ENCODE measurements at regions not wholly inside any gene's neighbourhood (a gene's known extent, or its start where the extent isn't known, plus 50 kb on each side); places are given as distances from the start of the nearest gene placed in this dataset.

DNA sequence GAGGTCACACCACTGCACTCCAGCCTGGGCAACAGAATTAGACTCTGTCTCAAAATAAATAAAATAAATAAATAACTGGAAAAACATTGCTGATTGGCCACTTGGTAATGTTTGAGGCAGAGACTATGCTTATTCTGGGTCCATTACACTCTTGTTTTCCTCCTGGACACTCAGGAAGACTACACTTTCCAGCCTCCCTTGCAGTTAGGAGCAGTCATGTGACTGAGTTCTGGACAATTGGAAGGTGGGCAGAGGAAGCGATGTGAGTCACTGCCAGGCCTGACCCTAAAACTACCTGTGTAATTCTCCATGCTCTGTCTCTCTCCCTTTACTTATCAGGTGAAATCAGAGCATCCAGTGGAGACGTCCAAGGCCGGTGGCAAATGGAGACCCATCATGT, 74.4 kb downstream of the VCPKMT start:
- ATAC-seq: no peak
- intact Hi-C loops (cut with DNase I): no loop called here

DNA sequence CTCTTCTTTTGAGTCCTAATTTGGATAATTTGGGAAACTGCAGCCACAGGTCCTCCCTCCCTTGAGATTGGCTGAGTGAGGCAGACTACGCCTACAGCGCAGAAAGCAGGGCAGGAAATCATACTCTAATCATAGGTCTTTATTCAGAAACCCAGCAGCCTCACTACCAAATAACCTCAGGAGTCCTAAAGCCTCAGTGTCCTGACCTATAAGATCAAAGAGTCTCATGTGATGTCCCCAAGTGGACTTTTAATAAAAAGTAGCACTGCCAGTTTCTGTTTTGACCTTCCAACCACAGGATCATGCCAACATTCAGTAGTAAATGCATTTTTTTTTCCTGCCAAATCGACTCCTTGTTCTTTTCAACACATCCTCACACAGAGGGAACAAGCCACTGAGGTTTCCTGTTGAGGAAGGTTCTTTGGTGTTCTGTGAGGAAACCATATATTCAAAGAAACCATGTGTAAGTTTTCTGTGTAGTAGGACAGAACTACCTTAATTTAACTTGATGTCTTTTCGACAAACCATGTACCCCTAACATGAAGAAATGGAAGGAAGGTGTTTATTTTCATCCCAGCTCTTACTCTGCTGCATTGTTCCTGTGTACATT, 72.2 kb downstream of the VCPKMT start:
- no peak for DNase-seq
- no peak overlapping the region for H3K4me3 ChIP-seq
- TF ChIP-seq, protein P1, sequence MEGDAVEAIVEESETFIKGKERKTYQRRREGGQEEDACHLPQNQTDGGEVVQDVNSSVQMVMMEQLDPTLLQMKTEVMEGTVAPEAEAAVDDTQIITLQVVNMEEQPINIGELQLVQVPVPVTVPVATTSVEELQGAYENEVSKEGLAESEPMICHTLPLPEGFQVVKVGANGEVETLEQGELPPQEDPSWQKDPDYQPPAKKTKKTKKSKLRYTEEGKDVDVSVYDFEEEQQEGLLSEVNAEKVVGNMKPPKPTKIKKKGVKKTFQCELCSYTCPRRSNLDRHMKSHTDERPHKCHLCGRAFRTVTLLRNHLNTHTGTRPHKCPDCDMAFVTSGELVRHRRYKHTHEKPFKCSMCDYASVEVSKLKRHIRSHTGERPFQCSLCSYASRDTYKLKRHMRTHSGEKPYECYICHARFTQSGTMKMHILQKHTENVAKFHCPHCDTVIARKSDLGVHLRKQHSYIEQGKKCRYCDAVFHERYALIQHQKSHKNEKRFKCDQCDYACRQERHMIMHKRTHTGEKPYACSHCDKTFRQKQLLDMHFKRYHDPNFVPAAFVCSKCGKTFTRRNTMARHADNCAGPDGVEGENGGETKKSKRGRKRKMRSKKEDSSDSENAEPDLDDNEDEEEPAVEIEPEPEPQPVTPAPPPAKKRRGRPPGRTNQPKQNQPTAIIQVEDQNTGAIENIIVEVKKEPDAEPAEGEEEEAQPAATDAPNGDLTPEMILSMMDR (IDR thresholded peaks at IDR 0.05): no peak
- intact Hi-C loops (cut with DNase I): no loop called here
- no peaks in the 10 kb centered on the region for H3K27me3 ChIP-seq (ENCODE audit: low read depth)
- H3K36me3 ChIP-seq: no peaks in the 10 kb centered on the region
- peaks cover 53% of the 10 kb centered on the region for H3K4me1 ChIP-seq
- no peaks in the 10 kb centered on the region for H3K9me3 ChIP-seq
- H3K27ac ChIP-seq: peak overlapping the region; percentile 83
- peak in 1 of 2 donors; percentile 18 for ATAC-seq

More for the DNA sequence above, 74.4 kb downstream of the VCPKMT start:
- DNase-seq: no peak
- Histone ChIP-seq H3K36me3 (no peaks in the 10 kb centered on the region), H3K27ac (no peak overlapping the region), H3K4me1 (peaks cover 55% of the 10 kb centered on the region), H3K9me3 (no peaks in the 10 kb centered on the region), H3K4me3 (no peak overlapping the region), H3K27me3 (ENCODE audit: low read depth) (no peaks in the 10 kb centered on the region)
- TF ChIP-seq, protein P1 (IDR thresholded peaks at IDR 0.05): no peak

DNA sequence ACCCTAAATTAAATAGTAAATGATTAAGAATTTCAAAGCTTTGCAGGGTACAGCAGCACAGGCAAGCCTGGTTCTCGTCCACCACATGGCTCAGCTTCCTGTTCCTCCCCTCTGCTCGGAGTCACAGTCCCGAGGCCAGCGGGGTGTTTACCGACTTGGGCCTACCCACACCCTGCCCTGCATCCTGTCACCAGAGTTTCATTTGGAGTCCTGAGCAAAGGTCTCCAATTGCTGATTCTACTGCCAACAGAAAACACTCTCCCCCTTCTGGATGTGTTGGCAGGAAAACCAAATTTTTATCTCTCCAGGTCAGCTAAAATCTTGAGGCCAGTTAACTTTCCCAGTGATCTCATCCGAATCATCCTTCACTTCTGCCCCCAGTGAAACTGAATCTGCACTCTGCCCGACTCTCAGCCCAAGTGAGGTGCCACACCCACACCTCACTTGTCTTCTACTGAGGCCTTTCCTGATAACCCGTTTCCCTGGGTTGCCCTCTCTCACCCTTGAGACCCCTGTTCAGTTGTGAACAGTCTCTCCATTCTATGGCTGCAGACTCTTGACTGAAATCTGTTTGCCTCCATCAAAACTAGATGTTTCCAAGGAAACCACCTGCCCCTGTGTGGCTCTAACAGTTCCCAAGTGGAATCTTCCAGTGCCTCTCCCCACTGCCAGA, 71.2 kb downstream of the VCPKMT start:
- DNase-seq (peak; percentile 85), ATAC-seq (peak; percentile 89 to 90)
- no peak overlapping the region for H3K4me3 ChIP-seq
- peaks cover 43% of the 10 kb centered on the region for H3K4me1 ChIP-seq
- H3K27ac ChIP-seq: peak overlapping the region; percentile 83
- H3K9me3 ChIP-seq: no peaks in the 10 kb centered on the region
- intact Hi-C loops (cut with DNase I): no loop called here
- H3K27me3 ChIP-seq (ENCODE audit: low read depth): no peaks in the 10 kb centered on the region
- TF ChIP-seq, protein P1 (IDR thresholded peaks at IDR 0.05): no peak
- no peaks in the 10 kb centered on the region for H3K36me3 ChIP-seq

DNA sequence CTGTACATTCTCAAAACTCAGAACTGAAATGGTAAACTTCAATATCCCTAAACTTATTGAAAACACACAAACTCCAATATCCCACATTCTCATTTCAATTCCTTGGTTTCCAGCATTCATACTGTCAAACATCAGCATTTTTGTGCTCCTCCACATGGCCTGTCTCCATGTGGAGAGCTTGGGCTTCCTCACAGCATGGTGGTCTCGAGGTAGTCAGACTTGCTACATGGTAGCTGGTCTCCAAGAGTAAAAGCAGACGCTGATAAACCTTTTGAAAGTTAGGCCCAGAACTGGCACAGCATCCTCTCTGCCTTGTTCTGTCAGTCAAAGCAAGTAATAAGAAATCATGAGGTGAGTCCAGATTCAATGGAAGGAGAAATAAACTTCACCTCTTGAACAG, 70.5 kb downstream of the VCPKMT start:
- DNase-seq: no peak
- Histone ChIP-seq H3K4me1 (peaks cover 36% of the 10 kb centered on the region), H3K27ac (peak overlapping the region; percentile 83), H3K9me3 (no peaks in the 10 kb centered on the region), H3K36me3 (no peaks in the 10 kb centered on the region), H3K4me3 (no peak overlapping the region), H3K27me3 (ENCODE audit: low read depth) (no peaks in the 10 kb centered on the region)
- ATAC-seq: no peak
- TF ChIP-seq, protein P1 (IDR thresholded peaks at IDR 0.05): no peak
- intact Hi-C loops (cut with DNase I): no loop called here

DNA sequence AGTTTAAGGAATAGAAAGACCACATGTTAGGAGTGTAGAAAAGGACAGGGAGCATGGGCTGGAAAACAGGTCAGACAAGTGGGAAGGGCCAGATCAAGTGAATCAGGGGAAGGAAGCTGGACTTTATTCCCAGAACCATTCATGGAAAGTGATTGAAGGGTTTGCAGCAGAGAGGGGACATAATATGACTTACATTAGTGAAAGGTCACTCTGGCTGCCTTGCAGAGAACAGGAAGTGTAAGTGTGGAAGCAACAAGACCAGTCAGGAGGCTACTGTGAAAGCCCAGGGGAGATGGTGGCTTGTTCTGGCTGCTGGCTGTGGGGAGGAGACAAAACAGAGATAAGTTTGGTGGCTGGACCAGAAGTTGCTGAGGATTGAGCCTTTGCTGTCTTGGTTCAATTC, 69.1 kb downstream of the VCPKMT start:
- Histone ChIP-seq H3K27ac (peak overlapping the region; percentile 48), H3K4me1 (peaks cover 33% of the 10 kb centered on the region), H3K27me3 (ENCODE audit: low read depth) (no peaks in the 10 kb centered on the region), H3K4me3 (no peak overlapping the region), H3K36me3 (no peaks in the 10 kb centered on the region), H3K9me3 (no peaks in the 10 kb centered on the region)
- ATAC-seq (peak in 1 of 2 donors; percentile 57), DNase-seq (no peak)
- intact Hi-C loops (cut with DNase I): no loop called here
- TF ChIP-seq, protein P1 (IDR thresholded peaks at IDR 0.05): no peak

All from lower lobe of right lung (tissue), 2 donors.